Erythroblast (primary cell): ENCODE measurements at regions not wholly inside any gene's neighbourhood (a gene's known extent, or its start where the extent isn't known, plus 50 kb on each side); places are given as distances from the start of the nearest gene placed in this dataset.

Experiments
- GATA1 ChIP-seq: IDR thresholded peaks from 2 replicates; pipeline ENCODE4 v1.6.1; 2011; ENCODE audit warnings: low read depth, mild to moderate bottlenecking, control low read depth, low read length, moderate library complexity
- POLR2A ChIP-seq: IDR thresholded peaks from 2 replicates; pipeline ENCODE4 v1.6.1; 2011; ENCODE audit warnings: mild to moderate bottlenecking, low read length

DNA sequence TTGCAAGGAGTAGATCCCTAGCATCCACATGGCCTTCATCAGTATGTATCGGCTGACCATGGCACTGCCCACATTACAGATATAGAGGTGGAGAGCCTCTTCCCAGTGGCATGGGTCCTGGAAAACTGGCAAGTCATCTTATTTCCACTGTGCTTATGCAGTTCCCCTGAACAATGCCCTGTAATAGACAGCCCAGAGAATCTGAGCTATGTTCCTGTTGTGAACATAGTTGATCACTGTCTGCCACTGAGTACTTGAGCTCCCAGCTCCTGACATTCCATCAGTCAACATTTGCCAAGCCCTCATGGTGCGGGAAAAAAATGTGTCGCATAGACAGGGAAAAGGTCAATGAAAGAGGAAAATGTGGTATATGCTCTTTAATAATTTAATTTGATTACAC, 861.9 kb downstream of the CDY2B start:
- TF ChIP-seq POLR2A (no peak), GATA1 (no peak)
